Type B pancreatic cell (in vitro differentiated cells): ENCODE measurements at regions not wholly inside any gene's neighbourhood (a gene's known extent, or its start where the extent isn't known, plus 50 kb on each side); places are given as distances from the start of the nearest gene placed in this dataset.

Experiments used
- DNase-seq: peaks from one replicate; pipeline ENCODE4 v3.0.0; 2021; ENCODE audit warnings: mixed read lengths; ENCODE audit not compliant: unreplicated experiment; ENCODE audit errors: extremely low spot score
- H3K27ac Mint-ChIP-seq: 2 replicates; pipeline ENCODE4 v1.8.0; 2021; ENCODE audit warnings: mild to moderate bottlenecking, mixed read lengths
- H3K27me3 Mint-ChIP-seq: 2 replicates; pipeline ENCODE4 v1.8.0; 2021; ENCODE audit warnings: mixed read lengths
- H3K36me3 Mint-ChIP-seq: 2 replicates; pipeline ENCODE4 v1.8.0; 2021; ENCODE audit warnings: mixed read lengths
- H3K4me1 Mint-ChIP-seq: one replicate; pipeline ENCODE4 v1.8.0; 2021; ENCODE audit warnings: mixed read lengths; ENCODE audit not compliant: unreplicated experiment
- H3K4me3 Mint-ChIP-seq: 2 replicates; pipeline ENCODE4 v1.8.0; 2021; ENCODE audit warnings: mild to moderate bottlenecking, mixed read lengths
- H3K9me3 Mint-ChIP-seq: 2 replicates; pipeline ENCODE4 v1.8.0; 2021; ENCODE audit warnings: mixed read lengths
- CTCF ChIP-seq: fragments of 200-600 bp; sonication (generic); conservative IDR thresholded peaks from 2 replicates; pipeline ENCODE4 v1.5.0; 2021; ENCODE audit warnings: antibody characterized with exemption, mild to moderate bottlenecking

- no peaks in the 10 kb centered on the region for H3K27me3 Mint-ChIP-seq
- no peaks in the 10 kb centered on the region for H3K4me1 Mint-ChIP-seq
- no peak overlapping the region for H3K27ac Mint-ChIP-seq
- no peaks in the 10 kb centered on the region for H3K36me3 Mint-ChIP-seq
- H3K9me3 Mint-ChIP-seq = no peaks in the 10 kb centered on the region
- DNase-seq = peak; percentile 36
- no peak for TF ChIP-seq CTCF
- H3K4me3 Mint-ChIP-seq = no peak overlapping the region
Measured at GRCh38 chr22:49570032-49570848, 257.4 kb downstream of the BRD1 start.

GRCh38 chr22:49569286-49570031 lies 258.2 kb downstream of the BRD1 start:
- DNase-seq = peak; percentile 65
- no peak for TF ChIP-seq CTCF
- Mint-ChIP-seq H3K4me3 (no peak overlapping the region), H3K9me3 (no peaks in the 10 kb centered on the region), H3K4me1 (no peaks in the 10 kb centered on the region), H3K27ac (no peak overlapping the region), H3K36me3 (no peaks in the 10 kb centered on the region), H3K27me3 (no peaks in the 10 kb centered on the region)

GRCh38 chr22:49568751-49569285 lies 258.9 kb downstream of the BRD1 start:
- H3K36me3 Mint-ChIP-seq = no peaks in the 10 kb centered on the region
- no peak for DNase-seq
- no peaks in the 10 kb centered on the region for H3K27me3 Mint-ChIP-seq
- no peak overlapping the region for H3K4me3 Mint-ChIP-seq
- TF ChIP-seq CTCF = no peak
- no peaks in the 10 kb centered on the region for H3K4me1 Mint-ChIP-seq
- H3K9me3 Mint-ChIP-seq = no peaks in the 10 kb centered on the region
- H3K27ac Mint-ChIP-seq = no peak overlapping the region

- H3K27me3 Mint-ChIP-seq = no peaks in the 10 kb centered on the region
- DNase-seq = peak; percentile 60
- no peak overlapping the region for H3K4me3 Mint-ChIP-seq
- H3K36me3 Mint-ChIP-seq = no peaks in the 10 kb centered on the region
- H3K27ac Mint-ChIP-seq = no peak overlapping the region
- no peaks in the 10 kb centered on the region for H3K4me1 Mint-ChIP-seq
- H3K9me3 Mint-ChIP-seq = no peaks in the 10 kb centered on the region
- no peak for TF ChIP-seq CTCF
Measured at GRCh38 chr22:49567899-49568750, 259.5 kb downstream of the BRD1 start.

GRCh38 chr22:49566693-49567092 lies 261.0 kb downstream of the BRD1 start:
- H3K27ac Mint-ChIP-seq = no peak overlapping the region
- no peaks in the 10 kb centered on the region for H3K36me3 Mint-ChIP-seq
- TF ChIP-seq CTCF = no peak
- no peak overlapping the region for H3K4me3 Mint-ChIP-seq
- H3K9me3 Mint-ChIP-seq = no peaks in the 10 kb centered on the region
- H3K4me1 Mint-ChIP-seq = no peaks in the 10 kb centered on the region
- no peaks in the 10 kb centered on the region for H3K27me3 Mint-ChIP-seq
- peak; percentile 59 for DNase-seq
